ENCODE measurements at regions not wholly inside any gene's neighbourhood (a gene's known extent, or its start where the extent isn't known, plus 50 kb on each side); places are given as distances from the start of the nearest gene placed in this dataset.

DNA sequence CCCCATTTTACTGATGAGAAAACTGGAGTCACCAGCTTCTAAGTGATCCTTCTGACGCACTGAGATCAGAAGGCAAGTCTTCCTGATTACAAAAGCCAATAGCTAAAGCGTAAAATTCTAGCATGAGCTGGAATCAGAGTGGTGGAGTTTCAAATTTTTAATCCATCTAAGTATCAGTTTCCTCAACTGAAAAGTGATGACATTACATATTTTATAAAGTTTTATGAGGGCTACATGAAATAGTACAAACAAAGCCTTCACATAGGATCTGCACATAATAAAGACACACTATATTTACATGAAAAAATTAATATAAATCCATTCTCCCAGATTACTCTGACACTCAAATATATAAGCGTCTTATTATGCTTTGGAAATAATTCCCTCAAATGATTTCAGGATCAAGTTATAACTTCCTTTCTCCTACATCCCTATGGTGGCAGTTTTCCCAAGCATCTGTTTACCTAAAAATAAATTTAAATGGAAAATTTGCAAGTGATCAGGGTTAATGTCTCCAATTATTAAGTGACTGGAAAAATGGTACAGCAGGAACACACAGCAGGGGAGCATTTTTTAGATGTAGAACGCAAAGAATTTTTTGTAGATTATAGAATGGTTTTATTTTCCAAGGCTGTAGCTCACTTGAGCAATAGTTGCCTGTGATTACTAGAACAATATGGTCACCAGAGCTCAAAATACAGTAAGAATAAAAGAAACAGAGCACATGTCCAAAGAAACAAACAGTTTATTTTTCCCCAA, 490.4 kb upstream of the C1orf87 start:
- no peak for DNase-seq (ENCODE audit: low spot score)
- TF ChIP-seq, protein P1, sequence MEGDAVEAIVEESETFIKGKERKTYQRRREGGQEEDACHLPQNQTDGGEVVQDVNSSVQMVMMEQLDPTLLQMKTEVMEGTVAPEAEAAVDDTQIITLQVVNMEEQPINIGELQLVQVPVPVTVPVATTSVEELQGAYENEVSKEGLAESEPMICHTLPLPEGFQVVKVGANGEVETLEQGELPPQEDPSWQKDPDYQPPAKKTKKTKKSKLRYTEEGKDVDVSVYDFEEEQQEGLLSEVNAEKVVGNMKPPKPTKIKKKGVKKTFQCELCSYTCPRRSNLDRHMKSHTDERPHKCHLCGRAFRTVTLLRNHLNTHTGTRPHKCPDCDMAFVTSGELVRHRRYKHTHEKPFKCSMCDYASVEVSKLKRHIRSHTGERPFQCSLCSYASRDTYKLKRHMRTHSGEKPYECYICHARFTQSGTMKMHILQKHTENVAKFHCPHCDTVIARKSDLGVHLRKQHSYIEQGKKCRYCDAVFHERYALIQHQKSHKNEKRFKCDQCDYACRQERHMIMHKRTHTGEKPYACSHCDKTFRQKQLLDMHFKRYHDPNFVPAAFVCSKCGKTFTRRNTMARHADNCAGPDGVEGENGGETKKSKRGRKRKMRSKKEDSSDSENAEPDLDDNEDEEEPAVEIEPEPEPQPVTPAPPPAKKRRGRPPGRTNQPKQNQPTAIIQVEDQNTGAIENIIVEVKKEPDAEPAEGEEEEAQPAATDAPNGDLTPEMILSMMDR (IDR thresholded peaks at IDR 0.05; ENCODE audit: extremely low read depth, missing control alignments) = no peak

DNA sequence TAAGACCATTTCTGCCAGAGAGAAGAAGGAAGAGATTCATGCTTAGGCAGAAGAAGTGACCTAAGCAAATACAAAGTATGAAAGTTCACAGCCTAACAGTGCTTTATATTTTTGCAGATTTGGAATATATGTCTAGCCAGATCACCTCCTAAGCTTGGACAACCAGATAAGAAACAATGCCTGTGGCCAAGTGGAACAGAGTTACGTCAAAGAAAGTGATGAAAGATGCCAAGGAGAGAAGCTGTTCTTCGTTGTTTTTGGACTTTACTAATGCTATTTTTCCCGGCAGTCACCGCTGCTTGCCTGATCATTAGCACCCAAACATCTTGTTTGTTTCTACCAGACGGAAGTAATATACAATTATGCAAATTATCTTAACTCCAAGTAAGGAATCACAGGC, 489.2 kb upstream of the C1orf87 start:
- TF ChIP-seq, protein P1 (IDR thresholded peaks at IDR 0.05; ENCODE audit: extremely low read depth, missing control alignments) = no peak
- no peak for DNase-seq (ENCODE audit: low spot score)

DNA sequence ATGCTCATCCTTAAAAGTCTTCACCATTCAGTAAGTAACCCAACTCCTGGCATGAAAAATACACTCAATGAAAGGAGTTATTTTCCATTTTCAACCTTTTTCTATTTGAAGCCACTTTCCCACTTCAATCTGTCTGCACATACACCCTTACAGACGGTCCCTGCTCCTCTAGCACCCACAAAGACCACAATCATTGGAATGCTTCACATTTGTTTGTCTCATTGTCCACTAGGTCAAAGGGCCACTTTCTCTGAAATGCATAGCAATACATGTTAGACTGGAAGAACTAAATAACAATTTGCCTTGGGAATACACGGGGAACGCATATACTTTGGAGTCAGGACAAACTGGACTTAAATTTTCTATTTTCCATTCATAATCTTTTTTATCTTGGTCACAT, 487.1 kb upstream of the C1orf87 start:
- DNase-seq (ENCODE audit: low spot score) = no peak
- TF ChIP-seq, protein P1 (IDR thresholded peaks at IDR 0.05; ENCODE audit: extremely low read depth, missing control alignments) = no peak

DNA sequence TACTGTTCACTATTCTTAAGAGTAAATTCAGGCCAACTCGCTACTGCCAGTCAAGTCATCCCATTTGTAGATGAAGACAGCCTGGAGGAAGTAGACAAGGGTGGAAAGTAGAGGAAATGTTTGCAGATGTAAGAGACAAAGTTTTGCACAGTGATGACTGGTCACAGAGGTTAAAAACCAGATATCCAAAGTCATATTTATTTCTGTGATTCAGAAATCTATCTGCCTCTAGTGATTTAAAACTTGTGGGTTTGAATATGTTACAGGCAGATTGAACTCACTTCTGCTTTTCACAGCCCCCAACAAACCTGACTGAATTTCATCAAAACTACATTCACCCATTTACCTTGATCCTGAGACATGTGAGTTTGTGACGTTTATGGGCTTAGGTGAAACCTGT, 484.7 kb upstream of the C1orf87 start:
- TF ChIP-seq, protein P1 (IDR thresholded peaks at IDR 0.05; ENCODE audit: extremely low read depth, missing control alignments) = no peak
- DNase-seq (ENCODE audit: low spot score) = no peak

DNA sequence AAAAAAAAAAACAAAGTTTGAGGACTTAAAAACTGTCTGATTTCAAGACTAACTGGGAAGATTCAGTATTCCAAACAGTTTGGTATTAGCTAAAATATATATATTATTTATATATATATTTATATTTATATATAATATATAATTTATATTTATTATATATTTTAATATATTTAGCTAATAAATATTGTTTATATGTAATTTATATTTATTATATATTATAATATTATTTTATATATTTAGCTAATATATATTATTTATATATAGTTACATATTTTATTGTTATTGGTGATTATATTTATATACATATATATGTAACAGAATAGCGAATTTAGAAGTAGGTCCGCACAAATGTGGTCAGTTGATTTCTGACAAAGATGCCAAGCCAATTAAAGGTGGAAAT, 480.2 kb upstream of the C1orf87 start:
- TF ChIP-seq, protein P1 (IDR thresholded peaks at IDR 0.05; ENCODE audit: extremely low read depth, missing control alignments) = no peak
- DNase-seq (ENCODE audit: low spot score) = no peak

DNA sequence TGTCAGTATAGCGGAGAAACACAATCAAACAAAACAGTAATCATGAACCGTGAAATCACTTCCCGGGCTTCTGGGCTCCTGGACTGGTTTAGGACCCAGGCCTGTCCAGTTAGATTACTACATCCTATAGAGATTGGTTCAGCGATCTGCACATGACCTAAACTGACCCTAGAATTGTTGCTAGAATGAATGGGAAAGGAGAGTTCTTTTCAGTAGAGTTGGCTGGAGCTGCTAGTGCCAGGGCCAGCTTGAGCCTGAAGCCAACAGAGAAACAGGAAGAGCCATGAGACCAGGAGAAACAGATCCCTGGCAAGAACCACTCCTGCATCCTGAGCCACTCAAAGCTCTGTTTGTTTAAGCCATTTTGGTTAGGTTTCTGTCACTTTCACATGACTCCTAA, 474.3 kb upstream of the C1orf87 start:
- no peak for DNase-seq (ENCODE audit: low spot score)
- TF ChIP-seq, protein P1 (IDR thresholded peaks at IDR 0.05; ENCODE audit: extremely low read depth, missing control alignments) = no peak

DNA sequence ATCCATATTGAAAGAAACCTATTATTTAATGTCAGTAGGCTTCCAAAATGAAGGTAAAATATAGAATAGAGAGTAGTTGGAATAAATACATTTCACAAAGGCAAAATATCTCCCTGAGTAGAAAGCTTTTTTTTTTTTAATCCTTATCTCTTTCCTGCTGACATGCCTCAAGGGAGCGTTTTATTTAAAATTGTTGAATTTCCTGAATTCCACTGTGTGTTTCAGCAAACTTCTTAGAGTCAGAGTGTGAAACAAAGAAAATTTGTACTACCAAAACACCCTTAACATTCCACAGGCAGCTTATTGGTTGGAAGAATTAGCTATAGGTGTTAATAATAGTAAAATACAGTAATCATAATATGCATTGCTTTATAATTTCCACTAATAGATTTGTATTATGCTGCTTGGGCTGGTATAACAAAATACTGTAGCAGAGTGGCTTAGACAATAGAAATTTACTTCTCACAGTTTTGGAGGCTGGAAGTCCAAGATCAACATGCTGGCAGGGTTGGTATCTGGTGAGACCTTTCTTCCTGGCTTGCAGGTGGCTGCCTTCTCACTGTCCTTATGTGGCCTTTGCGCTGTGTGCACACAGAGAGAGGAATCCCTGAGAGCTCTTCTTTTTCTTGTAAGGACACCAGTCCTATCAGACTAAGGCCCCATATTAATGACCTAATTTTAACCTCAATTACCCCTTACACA, 468.4 kb upstream of the C1orf87 start:
- DNase-seq (ENCODE audit: low spot score) = no peak
- TF ChIP-seq, protein P1 (IDR thresholded peaks at IDR 0.05; ENCODE audit: extremely low read depth, missing control alignments) = no peak
